ENCODE measurements at regions not wholly inside any gene's neighbourhood (a gene's known extent, or its start where the extent isn't known, plus 50 kb on each side); places are given as distances from the start of the nearest gene placed in this dataset.

GRCh38 chr4:156692016-156692415 lies 279.6 kb downstream of the PDGFC start:
- H3K27me3 Mint-ChIP-seq, result no peaks in the 10 kb centered on the region
- H3K4me1 Mint-ChIP-seq, result no peaks in the 10 kb centered on the region
- ChIA-PET CTCF (no interaction called here), POLR2A (no interaction called here)
- no peaks in the 10 kb centered on the region for H3K36me3 Mint-ChIP-seq (ENCODE audit: low read depth)
- intact Hi-C loops (cut with micrococcal nuclease), result no loop called here
- DNase-seq (no peak), ATAC-seq (ENCODE audit: low read depth) (no peak)
- no peak for TF ChIP-seq CTCF (IDR thresholded peaks at IDR 0.05)
- no peak overlapping the region for H3K4me3 Mint-ChIP-seq
- no peaks in the 10 kb centered on the region for H3K9me3 Mint-ChIP-seq
- no peak overlapping the region for H3K27ac Mint-ChIP-seq

- H3K27me3 Mint-ChIP-seq, result no peaks in the 10 kb centered on the region
- intact Hi-C loops (cut with micrococcal nuclease), result no loop called here
- H3K9me3 Mint-ChIP-seq, result no peaks in the 10 kb centered on the region
- ChIA-PET CTCF (no interaction called here), POLR2A (no interaction called here)
- ATAC-seq (ENCODE audit: low read depth) (no peak), DNase-seq (no peak)
- no peak overlapping the region for H3K4me3 Mint-ChIP-seq
- H3K36me3 Mint-ChIP-seq (ENCODE audit: low read depth), result no peaks in the 10 kb centered on the region
- no peak overlapping the region for H3K27ac Mint-ChIP-seq
- no peak for TF ChIP-seq CTCF (IDR thresholded peaks at IDR 0.05)
- no peaks in the 10 kb centered on the region for H3K4me1 Mint-ChIP-seq
These were observed 281.0 kb downstream of the PDGFC start for GRCh38 chr4:156690572-156690971.

- no peaks in the 10 kb centered on the region for H3K9me3 Mint-ChIP-seq
- CTCF ChIA-PET, result no interaction called here
- POLR2A ChIA-PET, result no interaction called here
These were observed 285.5 kb downstream of the PDGFC start for GRCh38 chr4:156686120-156686519.

GRCh38 chr4:156685308-156685707 lies 286.3 kb downstream of the PDGFC start:
- Mint-ChIP-seq H3K9me3 (no peaks in the 10 kb centered on the region), H3K27me3 (no peaks in the 10 kb centered on the region), H3K4me1 (no peaks in the 10 kb centered on the region), H3K36me3 (ENCODE audit: low read depth) (no peaks in the 10 kb centered on the region), H3K27ac (no peak overlapping the region), H3K4me3 (no peak overlapping the region)
- no peak for ATAC-seq (ENCODE audit: low read depth)
- DNase-seq, result no peak
- ChIA-PET CTCF (no interaction called here), POLR2A (no interaction called here)
- no peak for TF ChIP-seq CTCF (IDR thresholded peaks at IDR 0.05)
- intact Hi-C loops (cut with micrococcal nuclease), result no loop called here

More at GRCh38 chr4:156686120-156686519, 285.5 kb downstream of the PDGFC start:
- ATAC-seq (ENCODE audit: low read depth) (no peak), DNase-seq (no peak)
- no peaks in the 10 kb centered on the region for H3K27me3 Mint-ChIP-seq
- TF ChIP-seq CTCF (IDR thresholded peaks at IDR 0.05), result no peak
- no peak overlapping the region for H3K4me3 Mint-ChIP-seq
- no peaks in the 10 kb centered on the region for H3K36me3 Mint-ChIP-seq (ENCODE audit: low read depth)
- H3K27ac Mint-ChIP-seq, result no peak overlapping the region
- no peaks in the 10 kb centered on the region for H3K4me1 Mint-ChIP-seq
- intact Hi-C loops (cut with micrococcal nuclease), result no loop called here

- DNase-seq, result no peak
- Mint-ChIP-seq H3K9me3 (peaks cover 5% of the 10 kb centered on the region), H3K36me3 (ENCODE audit: low read depth) (no peaks in the 10 kb centered on the region), H3K4me3 (no peak overlapping the region), H3K4me1 (no peaks in the 10 kb centered on the region), H3K27me3 (no peaks in the 10 kb centered on the region), H3K27ac (no peak overlapping the region)
- CTCF ChIA-PET, result no interaction called here
- no peak for TF ChIP-seq CTCF (IDR thresholded peaks at IDR 0.05)
- POLR2A ChIA-PET, result no interaction called here
- ATAC-seq (ENCODE audit: low read depth), result no peak
- intact Hi-C loops (cut with micrococcal nuclease), result no loop called here
These were observed 293.9 kb downstream of the PDGFC start for GRCh38 chr4:156677656-156678055.

Data from activated B cell treated with CpG ODN at 0.5 μM for 24 hours (primary cell).